T follicular helper cell (primary cell): ENCODE measurements at regions not wholly inside any gene's neighbourhood (a gene's known extent, or its start where the extent isn't known, plus 50 kb on each side); places are given as distances from the start of the nearest gene placed in this dataset.

Experiments used
- DNase-seq: peaks from one replicate; pipeline ENCODE4 v3.0.0-alpha.2; 2020; ENCODE audit warnings: low read depth

DNA sequence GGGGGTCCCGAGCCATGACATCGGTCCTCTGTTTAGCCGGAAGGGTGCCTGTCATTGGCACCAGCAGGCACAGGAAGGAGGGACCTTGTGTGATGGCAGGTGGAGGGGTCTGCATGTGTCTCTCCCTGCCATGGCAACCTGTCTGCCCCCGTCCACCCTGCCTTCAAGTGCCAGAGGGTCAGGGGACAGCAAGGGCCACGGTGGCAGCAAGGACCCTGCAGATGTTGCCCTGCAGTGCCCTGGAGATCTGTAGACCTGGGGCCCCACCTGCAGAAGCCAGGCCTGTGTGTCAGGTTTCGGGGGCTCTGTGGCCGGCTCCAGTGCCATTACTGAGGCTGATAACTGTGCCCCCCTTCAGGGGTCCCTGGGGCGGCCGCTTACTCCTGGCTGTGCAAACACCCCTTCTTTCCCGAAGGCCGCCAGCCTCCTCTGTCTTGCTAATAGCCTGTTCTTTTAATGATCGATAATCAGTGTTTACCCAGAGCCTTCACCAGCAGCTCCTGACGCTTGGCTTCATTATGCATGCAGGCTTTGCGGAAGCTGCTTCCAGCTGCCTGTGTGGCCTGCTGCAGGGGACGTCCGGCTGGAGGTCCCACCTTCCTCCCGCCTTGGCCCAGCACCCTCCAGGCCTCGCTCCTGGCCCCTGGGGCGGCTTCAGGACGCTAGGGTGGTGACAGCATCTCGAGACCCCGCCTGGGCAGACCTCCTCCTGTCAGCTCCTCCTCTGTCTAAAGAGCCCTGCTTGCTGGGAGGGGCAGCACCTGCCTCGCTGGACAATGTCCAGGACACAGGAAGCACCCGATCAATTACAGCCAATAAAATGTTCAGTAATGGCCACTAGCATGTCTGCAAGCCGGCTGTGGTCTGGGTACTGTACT lies 153.0 kb downstream of the KIF26A start:
- DNase-seq = no peak

DNA sequence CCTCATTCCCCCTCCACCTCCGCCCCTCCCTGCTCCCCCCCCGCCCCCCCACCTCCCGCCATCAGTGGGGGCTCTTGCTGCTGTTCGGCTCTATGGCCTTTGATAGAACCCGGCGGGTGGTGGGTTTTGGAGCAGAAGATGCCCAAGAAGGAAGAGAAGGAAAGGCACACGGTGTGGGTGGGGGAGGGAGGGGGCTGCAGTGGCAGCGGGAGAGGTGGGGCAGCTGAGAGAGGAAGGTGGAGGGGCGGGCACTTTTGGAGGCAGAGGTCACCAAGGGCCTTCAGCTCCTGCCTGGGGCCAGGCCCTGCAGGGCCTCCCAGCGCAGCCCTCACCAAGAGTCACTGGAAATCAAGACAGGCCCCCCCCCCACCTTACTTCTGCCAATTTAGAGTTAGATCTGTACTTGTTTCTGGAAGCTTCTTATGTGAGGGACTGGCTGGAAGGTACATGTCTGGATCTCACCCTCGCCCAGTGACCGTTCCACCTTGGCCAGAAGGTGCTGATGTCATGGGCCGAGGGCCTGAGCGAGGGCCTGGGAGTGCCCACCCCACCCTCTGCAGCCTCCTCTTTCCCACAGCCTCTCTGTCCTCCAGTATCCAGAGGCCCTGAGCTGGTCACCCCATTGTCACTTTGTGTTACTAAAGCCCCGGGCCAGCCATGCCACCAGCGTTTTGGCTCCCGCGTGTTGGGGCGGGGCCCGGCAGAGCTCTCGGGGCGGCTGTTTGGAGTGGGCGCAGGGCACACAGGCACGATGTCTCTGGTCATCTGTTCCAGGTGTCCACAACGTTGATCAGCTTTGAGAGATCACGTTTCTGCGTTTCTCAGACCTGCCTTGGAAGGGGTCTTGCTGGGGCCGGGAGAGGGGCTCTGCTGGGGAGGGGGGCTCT lies 153.9 kb downstream of the KIF26A start:
- DNase-seq = no peak

- no peak for DNase-seq
Measured at GRCh38 chr14:104293231-104293841, 154.9 kb downstream of the KIF26A start.

GRCh38 chr14:104293851-104294627 lies 155.7 kb downstream of the KIF26A start:
- DNase-seq = no peak

- no peak for DNase-seq
Measured at GRCh38 chr14:104294628-104294982, 156.2 kb downstream of the KIF26A start.

DNA sequence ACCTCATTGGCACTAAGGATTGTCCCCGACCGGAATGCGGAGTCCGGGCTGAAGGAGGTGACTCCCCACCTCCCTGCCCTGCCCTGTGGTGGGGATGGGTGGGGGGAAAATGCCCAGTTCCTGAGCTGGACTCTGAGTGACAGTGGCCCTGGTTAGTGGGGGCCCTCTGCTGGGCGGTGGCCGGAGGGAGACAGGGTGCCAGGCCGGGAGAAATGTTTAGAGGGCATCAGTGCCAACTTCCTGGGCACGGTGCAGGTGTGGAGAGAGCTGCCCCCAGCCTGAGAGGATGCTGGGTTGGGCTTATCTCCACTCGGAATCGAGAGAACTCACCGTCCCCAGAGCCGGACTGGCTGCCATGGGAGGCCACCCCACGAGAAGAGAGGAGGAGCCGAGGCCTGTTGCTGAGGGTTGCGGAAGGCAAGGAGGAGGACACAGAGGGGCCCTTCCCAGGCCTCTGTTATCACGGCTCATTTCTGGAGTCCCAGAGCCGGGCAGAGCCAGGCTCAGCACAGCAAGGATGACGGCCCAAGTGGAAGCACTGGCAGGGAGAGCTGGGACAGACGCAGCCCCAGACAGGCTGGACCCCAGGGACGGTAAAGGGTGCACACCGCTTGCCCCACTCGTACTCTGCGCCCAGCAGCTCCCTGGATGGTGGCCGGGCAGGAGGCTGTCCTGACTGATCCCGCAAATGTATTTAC lies 156.7 kb downstream of the KIF26A start:
- DNase-seq = no peak

DNA sequence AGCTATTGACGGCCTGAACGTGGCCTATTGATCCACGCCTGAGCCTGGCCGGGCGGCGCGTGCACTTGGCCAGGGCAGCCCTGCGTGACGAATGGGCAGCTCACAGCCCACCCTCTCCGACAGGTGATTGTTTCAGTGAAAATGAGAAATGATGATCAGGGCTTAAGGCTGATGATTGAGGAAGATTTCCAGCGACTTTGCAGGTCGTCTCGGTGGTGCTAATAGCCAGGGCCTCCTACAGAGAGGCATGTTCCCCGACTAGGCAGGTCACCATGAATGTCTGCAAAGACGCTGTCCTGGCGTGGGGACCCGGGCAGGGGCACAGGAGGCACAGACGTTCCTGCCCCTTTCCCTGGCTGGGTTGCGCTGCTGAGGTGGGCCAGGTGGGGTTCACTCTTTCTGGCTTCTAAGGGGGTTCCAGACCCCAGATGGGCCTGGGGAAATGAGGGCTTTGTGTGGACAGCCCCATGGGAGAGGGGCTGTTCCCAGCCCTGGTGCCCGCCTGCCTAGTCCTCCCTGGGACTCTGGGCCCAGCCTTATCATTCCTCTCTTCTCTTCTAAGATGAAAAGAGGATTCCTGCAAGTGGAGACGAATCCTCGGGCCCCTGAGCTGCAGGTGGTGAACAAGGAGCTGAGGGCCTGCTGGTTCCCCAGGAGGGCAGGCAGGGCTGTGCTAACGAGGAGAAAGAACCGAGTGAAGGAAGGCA lies 157.4 kb downstream of the KIF26A start:
- DNase-seq = no peak

GRCh38 chr14:104296388-104297312 lies 158.3 kb downstream of the KIF26A start:
- DNase-seq = no peak

DNA sequence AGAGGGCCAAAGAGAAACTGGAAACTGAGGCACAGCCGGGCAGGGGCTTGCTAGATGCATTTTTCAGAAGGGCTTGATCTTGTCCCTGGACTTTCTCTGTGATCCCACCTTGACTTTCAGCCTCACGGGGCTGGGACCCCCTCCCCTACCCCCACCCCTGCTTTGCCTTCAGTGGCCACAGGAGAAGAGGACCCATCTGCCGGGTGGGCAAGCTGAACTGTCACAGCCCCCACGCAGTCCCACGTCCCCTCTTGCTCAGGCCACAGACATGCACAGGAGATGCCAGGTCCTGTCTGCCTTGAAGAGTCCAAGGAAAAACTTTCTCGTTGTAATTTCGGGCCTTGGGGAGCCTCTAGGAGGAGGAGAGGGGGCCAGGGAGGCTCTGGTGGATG lies 158.9 kb downstream of the KIF26A start:
- no peak for DNase-seq

DNA sequence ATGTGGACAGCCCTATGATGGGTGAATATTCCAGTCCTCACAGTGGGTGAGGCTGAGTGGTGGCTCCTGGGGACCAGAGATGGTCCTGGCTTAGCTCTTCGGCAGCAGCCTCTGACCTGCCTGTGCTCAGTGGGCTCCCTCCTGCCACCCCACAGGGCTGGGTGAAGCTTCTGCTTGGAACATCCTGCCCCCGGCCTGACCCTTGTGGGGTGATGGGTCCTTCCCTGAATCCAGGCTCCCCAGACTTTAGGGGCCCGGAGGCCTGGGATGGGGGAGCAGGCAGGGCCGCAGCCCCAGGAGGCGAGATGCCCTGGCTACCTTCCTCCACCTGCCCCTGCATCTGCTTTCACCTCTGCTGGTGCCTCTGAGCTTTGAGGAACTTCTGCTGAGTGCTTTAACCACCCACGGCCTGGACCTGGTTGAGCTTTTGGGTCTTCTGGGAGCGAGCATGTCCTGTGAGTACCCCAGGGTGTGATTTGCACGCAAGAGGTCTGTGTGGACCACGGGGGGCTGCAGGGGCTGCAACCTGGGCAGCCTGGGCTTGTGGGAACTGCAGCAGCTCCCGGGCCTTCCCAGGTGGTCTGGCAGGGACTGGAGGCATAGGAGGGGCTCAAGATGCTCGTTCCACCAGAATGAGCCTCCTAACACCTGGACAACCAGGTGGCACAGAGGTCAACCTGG lies 159.5 kb downstream of the KIF26A start:
- no peak for DNase-seq

- no peak for DNase-seq
Measured at GRCh38 chr14:104298458-104298857, 160.1 kb downstream of the KIF26A start.

- no peak for DNase-seq
Measured at GRCh38 chr14:104299993-104300761, 161.8 kb downstream of the KIF26A start.

GRCh38 chr14:104301731-104302460 lies 163.5 kb downstream of the KIF26A start:
- no peak for DNase-seq

DNA sequence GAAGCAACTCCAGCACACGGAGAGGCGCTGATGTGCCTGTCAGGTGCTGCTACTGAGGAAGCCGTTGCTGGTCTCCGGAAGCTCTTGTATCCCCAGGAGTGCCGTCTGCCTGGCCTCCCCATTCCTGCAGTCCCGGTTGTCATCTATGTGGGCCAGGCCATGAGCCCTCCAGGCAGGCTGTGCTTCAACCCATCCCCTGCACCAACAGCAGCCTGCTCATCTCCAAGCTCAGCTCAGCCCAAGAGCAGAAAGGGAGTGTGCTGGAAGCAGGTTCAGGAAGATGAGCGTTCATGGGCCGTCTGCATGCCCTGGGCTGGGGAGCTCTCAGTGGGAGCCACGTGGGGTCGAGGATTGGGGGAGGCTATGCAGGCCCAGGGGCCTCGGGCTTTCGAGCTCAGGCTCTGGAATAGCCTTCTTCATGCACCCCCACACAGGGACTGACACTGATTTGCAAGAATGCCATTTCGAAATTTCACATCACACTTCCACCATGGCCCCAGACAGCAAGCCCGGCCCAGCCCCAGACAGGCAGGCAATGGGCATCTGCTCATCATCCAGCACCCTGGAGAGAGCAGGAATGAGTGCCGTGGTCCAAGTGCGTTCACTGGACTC lies 164.5 kb downstream of the KIF26A start:
- DNase-seq = no peak

DNA sequence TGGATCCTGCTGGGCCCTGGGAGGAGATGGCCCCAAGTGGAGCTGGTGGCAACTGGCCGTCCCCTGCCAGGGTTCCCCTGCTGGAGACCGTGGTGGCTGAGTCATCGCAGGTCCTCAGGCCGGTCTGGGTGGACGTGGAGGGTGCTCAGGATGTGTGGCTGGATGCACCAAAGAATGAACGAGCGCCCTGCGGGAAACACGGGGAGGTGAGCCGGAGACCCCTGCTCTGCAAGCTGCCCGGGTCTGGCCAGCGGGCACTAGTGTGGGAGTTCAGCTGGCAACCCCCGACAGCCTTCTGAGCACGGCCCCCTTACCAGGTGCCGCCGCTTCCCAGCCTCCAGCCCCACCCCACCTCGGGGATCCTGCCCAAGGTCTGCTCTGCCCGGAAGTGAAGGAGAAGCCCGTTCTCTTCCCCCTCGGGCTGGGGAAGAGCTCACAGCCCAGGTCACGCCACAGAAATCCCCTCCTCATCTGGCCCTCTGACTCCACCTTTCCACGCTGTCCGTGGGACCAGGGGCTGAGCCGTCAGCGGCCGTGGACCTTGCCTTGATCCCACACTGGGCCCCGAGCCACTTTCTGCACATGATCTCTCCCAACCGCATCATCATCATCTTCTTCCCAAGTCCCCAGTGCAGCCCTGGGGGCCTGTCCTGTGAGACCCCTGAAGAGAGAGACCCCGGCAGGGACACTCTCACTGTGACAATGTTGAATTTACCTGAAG lies 165.5 kb downstream of the KIF26A start:
- DNase-seq = no peak
